Adrenal gland (tissue), 9 donors: ENCODE measurements at regions not wholly inside any gene's neighbourhood (a gene's known extent, or its start where the extent isn't known, plus 50 kb on each side); places are given as distances from the start of the nearest gene placed in this dataset.

Source experiments
- DNase-seq, 7 donors: peaks; one replicate each; pipeline ENCODE4 v3.0.0-alpha.2; 2019 to 2020
- H3K27ac ChIP-seq, 5 donors: fragments of 200-600 bp; sonication (generic) in 4 of 5; 1 replicate in 3 of 5; 2 replicates in 2 of 5; pipeline versions ENCODE4 v1.5.1 to v1.8.0; 2016 to 2020; ENCODE audit warnings: mild to moderate bottlenecking in 1 of 5
- H3K27me3 ChIP-seq: fragments of 200-600 bp; 2 replicates; pipeline ENCODE4 v1.8.0; 2021
- H3K36me3 ChIP-seq, 2 donors: fragments of 200-600 bp; replicated peaks in 1 of 2; 1 replicate in 1 of 2; 2 replicates in 1 of 2; pipeline versions ENCODE4 v1.5.1 to v1.8.0; 2018 to 2022
- H3K4me1 ChIP-seq, 2 donors: fragments of 200-600 bp; replicated peaks in 1 of 2; 1 replicate in 1 of 2; 2 replicates in 1 of 2; pipeline versions ENCODE4 v1.5.1 to v1.8.0; 2018 to 2021
- H3K4me3 ChIP-seq, 4 donors: fragments of 200-600 bp; sonication (generic) in 3 of 4; one replicate each; pipeline ENCODE4 v1.5.1; 2016 to 2018
- H3K9me3 ChIP-seq, 3 donors: fragments of 200-600 bp; sonication (generic) in 1 of 3; replicated peaks in 1 of 3; 1 replicate in 2 of 3; 2 replicates in 1 of 3; pipeline versions ENCODE4 v1.5.1 to v1.8.0; 2016 to 2021
- POLR2A ChIP-seq, 2 donors: fragments of 450-650 bp; IDR thresholded peaks; one replicate each; pipeline ENCODE4 v1.6.1; 2017; ENCODE audit warnings: antibody characterized with exemption in 2 of 2, mild to moderate bottlenecking in 2 of 2, moderate library complexity in 1 of 2
- WGBS, 4 donors: extraction: QIAGEN DNeasy Blood & Tissue Kit in 2 of 4; methylation state at CpG; one replicate each; pipeline versions ENCODE4 v1.1.5 to v1.1.7; 2013 to 2017; 5-methylcytosine and 5-hydroxymethylcytosine counted together
- intact Hi-C, 2 donors: fragments of 100-400 bp; cut with DNase I; formaldehyde crosslinking; loops; one replicate each; pipeline versions ENCODE4 v1.14.1 to v1.15.0; 2022 to 2023
- TF ChIP-seq, protein P1 (sequence below), 6 experiments: fragments of 450-650 bp in 4 of 6; fragments of 200-600 bp in 2 of 6; sonication (generic) in 1 of 6; IDR thresholded peaks; 1 replicate in 5 of 6; 2 replicates in 1 of 6; pipeline versions ENCODE4 v1.5.1 to v1.8.0; 2016 to 2021; ENCODE audit warnings: antibody characterized with exemption in 6 of 6, mild to moderate bottlenecking in 2 of 6, moderate library complexity in 1 of 6
- donor health status: healthy with polysubstance abuse.
- donor health status: Bipolar disorder and iron deficiency.
- donor health status: DM: yes; HTN: yes; CAD: no.
- donor health status: DM: no; HTN: no; CAD: no.
- donor health status: DM: no; HTN: no; CAD: no.

DNA sequence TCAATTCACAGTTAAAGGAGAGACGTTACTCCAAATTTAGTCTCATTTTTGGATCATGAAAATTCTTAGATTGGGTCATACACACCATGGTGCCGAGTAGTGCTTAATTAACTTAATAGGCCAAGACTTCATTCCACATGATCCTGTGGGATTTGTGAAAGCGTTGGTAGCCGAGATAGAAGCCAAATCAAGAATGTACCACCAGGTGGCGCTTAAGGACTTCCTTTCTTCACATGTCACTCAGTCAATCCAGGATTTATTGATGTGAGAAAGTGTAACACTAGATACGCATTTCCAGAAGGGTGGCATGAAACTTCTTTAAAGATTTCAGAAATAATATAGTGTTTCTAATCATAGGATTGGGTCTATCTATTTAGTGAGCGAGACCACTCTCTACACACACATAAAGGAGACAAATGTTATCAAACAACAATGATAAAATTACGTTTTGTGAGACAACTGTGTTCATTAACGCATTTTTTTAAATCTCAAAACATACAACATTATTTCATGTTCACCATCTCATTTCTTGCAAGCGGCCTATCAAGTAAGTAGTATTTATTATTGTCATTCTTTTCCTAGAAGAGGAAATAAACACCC lies 436.1 kb downstream of the CHL1 start:
- Histone ChIP-seq H3K4me3 (no peak overlapping the region), H3K4me1 (no peaks in the 10 kb centered on the region), H3K27me3 (no peaks in the 10 kb centered on the region), H3K9me3 (no peaks in the 10 kb centered on the region), H3K27ac (no peak overlapping the region), H3K36me3 (no peaks in the 10 kb centered on the region)
- TF ChIP-seq, protein P1, sequence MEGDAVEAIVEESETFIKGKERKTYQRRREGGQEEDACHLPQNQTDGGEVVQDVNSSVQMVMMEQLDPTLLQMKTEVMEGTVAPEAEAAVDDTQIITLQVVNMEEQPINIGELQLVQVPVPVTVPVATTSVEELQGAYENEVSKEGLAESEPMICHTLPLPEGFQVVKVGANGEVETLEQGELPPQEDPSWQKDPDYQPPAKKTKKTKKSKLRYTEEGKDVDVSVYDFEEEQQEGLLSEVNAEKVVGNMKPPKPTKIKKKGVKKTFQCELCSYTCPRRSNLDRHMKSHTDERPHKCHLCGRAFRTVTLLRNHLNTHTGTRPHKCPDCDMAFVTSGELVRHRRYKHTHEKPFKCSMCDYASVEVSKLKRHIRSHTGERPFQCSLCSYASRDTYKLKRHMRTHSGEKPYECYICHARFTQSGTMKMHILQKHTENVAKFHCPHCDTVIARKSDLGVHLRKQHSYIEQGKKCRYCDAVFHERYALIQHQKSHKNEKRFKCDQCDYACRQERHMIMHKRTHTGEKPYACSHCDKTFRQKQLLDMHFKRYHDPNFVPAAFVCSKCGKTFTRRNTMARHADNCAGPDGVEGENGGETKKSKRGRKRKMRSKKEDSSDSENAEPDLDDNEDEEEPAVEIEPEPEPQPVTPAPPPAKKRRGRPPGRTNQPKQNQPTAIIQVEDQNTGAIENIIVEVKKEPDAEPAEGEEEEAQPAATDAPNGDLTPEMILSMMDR (IDR thresholded peaks at IDR 0.05) = peak; percentile 28 to 60 (median 46)
- no peak for TF ChIP-seq POLR2A (IDR thresholded peaks at IDR 0.05)
- peak; percentile 16 to 67 (median 36) for DNase-seq
- WGBS, 4 donors = 21 to 27% (median 23%) methylated on average over 10 of the region's 10 CpGs
- intact Hi-C loops = no loop called here

DNA sequence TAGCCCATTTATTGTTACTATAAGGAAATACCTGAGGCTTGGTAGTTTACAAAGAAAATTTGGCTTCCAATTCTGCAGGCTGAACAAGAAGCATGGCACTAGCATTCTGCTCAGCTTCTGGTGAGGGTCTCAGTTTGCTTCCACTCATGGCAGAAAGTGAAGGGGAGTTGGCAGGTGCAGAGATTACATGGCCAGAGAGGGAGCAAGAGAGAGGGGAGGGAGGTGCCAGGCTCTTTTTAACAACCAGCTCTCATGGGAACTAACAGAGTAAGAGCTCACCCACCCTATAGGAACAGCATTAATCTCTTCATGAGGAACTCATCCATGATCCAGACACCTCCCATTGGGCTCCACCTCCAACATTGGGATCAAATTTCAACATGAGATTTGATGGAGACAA lies 437.9 kb downstream of the CHL1 start:
- Histone ChIP-seq H3K4me3 (no peak overlapping the region), H3K9me3 (no peaks in the 10 kb centered on the region), H3K36me3 (no peaks in the 10 kb centered on the region), H3K4me1 (no peaks in the 10 kb centered on the region), H3K27ac (no peak overlapping the region), H3K27me3 (no peaks in the 10 kb centered on the region)
- TF ChIP-seq, protein P1 (IDR thresholded peaks at IDR 0.05) = no peak
- TF ChIP-seq POLR2A (IDR thresholded peaks at IDR 0.05) = no peak
- intact Hi-C loops = no loop called here
- DNase-seq = no peak

DNA sequence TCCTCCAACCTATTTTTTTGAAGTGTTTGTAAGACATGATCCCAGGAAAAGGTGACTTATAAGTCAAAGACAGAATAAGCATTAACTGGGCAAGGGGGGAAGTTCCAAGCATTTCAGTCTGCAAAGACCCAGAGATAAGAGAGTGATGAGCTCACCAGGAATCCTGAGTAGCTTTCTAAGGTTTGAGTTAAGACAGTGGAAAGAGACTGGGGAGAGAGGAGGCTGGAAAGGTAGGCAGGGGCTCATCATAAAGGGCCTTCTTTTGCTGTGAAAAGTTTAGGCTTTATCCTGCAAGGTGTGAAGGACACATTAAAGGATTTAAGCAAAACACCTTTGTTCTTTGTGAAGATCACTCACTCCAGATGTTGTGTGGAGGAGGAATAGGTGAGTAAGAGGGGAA lies 438.8 kb downstream of the CHL1 start:
- no peak overlapping the region for H3K27ac ChIP-seq
- no peak overlapping the region for H3K4me3 ChIP-seq
- H3K36me3 ChIP-seq = no peaks in the 10 kb centered on the region
- no peaks in the 10 kb centered on the region for H3K4me1 ChIP-seq
- intact Hi-C loops = no loop called here
- no peaks in the 10 kb centered on the region for H3K9me3 ChIP-seq
- no peaks in the 10 kb centered on the region for H3K27me3 ChIP-seq
- no peak for TF ChIP-seq POLR2A (IDR thresholded peaks at IDR 0.05)
- TF ChIP-seq, protein P1 (IDR thresholded peaks at IDR 0.05) = no peak
- DNase-seq = no peak

DNA sequence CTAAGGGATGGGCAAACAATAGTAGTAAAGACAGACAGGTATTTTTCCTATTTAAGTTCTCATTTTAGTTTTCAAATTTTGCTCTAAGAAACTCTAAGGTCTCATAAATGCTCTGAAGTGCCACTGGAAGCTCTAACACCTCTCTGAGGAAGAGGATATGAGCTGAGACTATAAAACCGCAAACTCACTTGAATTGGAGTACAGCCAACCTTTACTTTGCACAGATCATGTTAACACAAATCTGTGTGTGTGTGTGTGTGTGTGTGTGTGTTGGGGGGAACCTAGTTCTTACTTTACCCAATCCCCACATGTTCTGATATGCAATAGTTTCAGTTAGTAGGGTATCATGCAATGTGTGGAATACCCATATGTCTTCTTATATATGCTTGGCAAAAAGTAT lies 446.8 kb downstream of the CHL1 start:
- no peaks in the 10 kb centered on the region for H3K9me3 ChIP-seq
- 51 to 70% (median 62%) methylated on average over 1 of the region's 1 CpG for WGBS, 4 donors
- TF ChIP-seq POLR2A (IDR thresholded peaks at IDR 0.05) = no peak
- TF ChIP-seq, protein P1 (IDR thresholded peaks at IDR 0.05) = no peak
- no peak overlapping the region for H3K27ac ChIP-seq
- H3K36me3 ChIP-seq = no peaks in the 10 kb centered on the region
- no peaks in the 10 kb centered on the region for H3K4me1 ChIP-seq
- DNase-seq = no peak
- intact Hi-C loops = no loop called here
- H3K4me3 ChIP-seq = no peak overlapping the region
- H3K27me3 ChIP-seq = no peaks in the 10 kb centered on the region
